ENCODE measurements at regions not wholly inside any gene's neighbourhood (a gene's known extent, or its start where the extent isn't known, plus 50 kb on each side); places are given as distances from the start of the nearest gene placed in this dataset.
"Not testable (repeated sequence)": the region's sequence is repeated elsewhere in the genome, so short reads cannot be mapped to it uniquely, and the experiment has no call there.

DNA sequence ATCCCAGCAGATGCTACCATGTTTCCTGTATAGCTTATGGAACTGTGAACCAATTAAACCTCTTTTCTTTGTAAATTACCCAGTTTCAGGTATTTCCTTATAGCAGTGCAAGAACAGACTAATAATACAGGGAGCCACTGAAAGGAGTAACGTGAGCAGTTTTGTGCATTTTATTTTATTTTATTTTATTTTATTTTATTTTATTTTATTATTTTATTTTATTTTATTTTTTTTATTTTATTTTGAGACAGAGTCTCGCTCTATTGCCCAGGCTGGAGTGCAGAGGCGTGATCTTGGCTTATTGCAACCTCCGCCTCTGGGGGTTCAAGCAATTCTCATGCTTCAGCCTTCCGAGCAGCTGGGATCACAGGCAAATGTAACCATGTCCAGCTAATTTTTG is 55.9 kb upstream of the KCNK12 start:
- Histone ChIP-seq H3K27ac (ENCODE audit: low read depth, low read length) (no peak overlapping the region), H3K4me1 (ENCODE audit: insufficient read depth, low read length) (no peaks in the 10 kb centered on the region), H3K4me3 (ENCODE audit: low read length in 2 of 2) (no peak overlapping the region), H3K36me3 (ENCODE audit: insufficient read depth, low read length) (no peaks in the 10 kb centered on the region), H3K27me3 (ENCODE audit: insufficient read depth, low read length) (no peaks in the 10 kb centered on the region), H3K9me3 (ENCODE audit: control insufficient read depth in 1 of 2, low read length in 2 of 2) (no peaks in the 10 kb centered on the region)
- Mint-ChIP-seq H3K36me3 (no peaks in the 10 kb centered on the region), H3K27me3 (peaks cover 7 to 17% of the 10 kb centered on the region in 2 donors), H3K27ac (no peak overlapping the region), H3K4me3 (no peak overlapping the region), H3K9me3 (peaks cover 0 to 2% (median 0%) of the 10 kb centered on the region in 8 donors), H3K4me1 (no peaks in the 10 kb centered on the region)
- intact Hi-C loops (cut with micrococcal nuclease): no loop called here
- DNase-seq: no peak
- ChIA-PET CTCF (ENCODE audit: partially characterized antibody) (no interaction called here), POLR2A (ENCODE audit: partially characterized antibody) (no interaction called here)

DNA sequence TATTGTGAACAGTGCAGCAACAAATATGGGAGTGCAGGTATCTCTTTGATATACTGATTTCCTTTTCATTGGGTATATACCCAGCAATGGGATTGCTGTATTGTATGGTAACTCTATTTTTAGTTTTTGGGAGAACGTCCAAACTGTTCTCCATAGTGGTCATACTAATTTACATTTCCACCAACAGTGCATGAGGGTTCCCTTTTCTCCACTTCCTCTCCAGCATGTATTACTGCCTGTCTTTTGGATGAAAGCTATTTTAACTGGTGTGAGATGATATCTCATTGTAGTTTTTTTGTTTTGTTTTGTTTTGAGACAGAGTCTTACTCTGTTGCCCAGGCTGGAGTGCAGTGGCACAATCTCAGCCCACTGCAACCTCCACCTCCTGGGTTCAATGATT is 52.4 kb upstream of the KCNK12 start:
- H3K4me3 ChIP-seq (ENCODE audit: low read length in 2 of 2); H3K4me3 Mint-ChIP-seq; H3K27ac Mint-ChIP-seq; H3K9me3 ChIP-seq (ENCODE audit: control insufficient read depth in 1 of 2, low read length in 2 of 2); H3K4me1 ChIP-seq (ENCODE audit: insufficient read depth, low read length); POLR2A ChIA-PET (ENCODE audit: partially characterized antibody); H3K27ac ChIP-seq (ENCODE audit: low read depth, low read length); intact Hi-C loops (cut with micrococcal nuclease); CTCF ChIA-PET (ENCODE audit: partially characterized antibody); H3K27me3 ChIP-seq (ENCODE audit: insufficient read depth, low read length); H3K4me1 Mint-ChIP-seq; H3K36me3 Mint-ChIP-seq; H3K36me3 ChIP-seq (ENCODE audit: insufficient read depth, low read length); DNase-seq; H3K9me3 Mint-ChIP-seq: not testable (repeated sequence)
- H3K27me3 Mint-ChIP-seq: peaks cover 5 to 11% of the 10 kb centered on the region in 2 donors

DNA sequence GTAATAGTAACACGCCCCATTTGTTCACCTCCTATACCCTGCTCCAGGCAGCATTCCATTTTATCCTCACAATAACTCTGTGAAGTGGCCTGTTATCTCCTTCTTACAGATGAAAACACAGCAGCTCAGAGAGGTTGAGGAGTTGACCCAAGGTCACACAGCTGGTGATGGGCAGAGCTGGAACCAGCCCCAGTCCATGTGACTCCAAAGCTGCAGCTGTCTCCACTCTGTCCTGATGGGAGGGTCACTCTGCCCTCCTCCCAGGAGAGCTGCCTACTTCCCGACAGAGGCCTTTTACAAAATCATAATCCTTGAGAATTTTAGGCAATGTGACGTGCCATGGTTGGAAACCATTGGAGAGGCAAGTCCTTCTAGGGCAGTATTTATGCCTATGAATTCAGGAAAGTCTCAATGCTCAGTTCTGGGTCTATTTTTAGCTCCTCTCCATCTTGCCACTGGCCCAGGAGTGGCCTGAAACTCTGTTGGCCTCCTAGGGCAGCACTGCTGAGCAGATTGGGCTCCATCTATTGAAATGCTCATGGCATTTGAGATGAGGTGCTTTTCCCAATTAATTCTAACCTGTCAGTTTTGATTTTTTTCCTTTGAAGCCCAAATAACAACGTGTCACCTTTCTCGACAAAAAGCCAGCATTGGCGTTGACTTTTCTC is 50.1 kb upstream of the KCNK12 start:
- H3K27ac ChIP-seq (ENCODE audit: low read depth, low read length): no peak overlapping the region
- no peaks in the 10 kb centered on the region for H3K4me1 ChIP-seq (ENCODE audit: insufficient read depth, low read length)
- intact Hi-C loops (cut with micrococcal nuclease): no loop called here
- Mint-ChIP-seq H3K4me3 (no peak overlapping the region), H3K4me1 (no peaks in the 10 kb centered on the region), H3K27me3 (peaks cover 3 to 6% of the 10 kb centered on the region in 2 donors), H3K27ac (no peak overlapping the region), H3K36me3 (no peaks in the 10 kb centered on the region), H3K9me3 (peaks cover 0 to 2% (median 0%) of the 10 kb centered on the region in 8 donors)
- CTCF ChIA-PET (ENCODE audit: partially characterized antibody): no interaction called here
- H3K36me3 ChIP-seq (ENCODE audit: insufficient read depth, low read length): no peaks in the 10 kb centered on the region
- DNase-seq: no peak
- no peak overlapping the region for H3K4me3 ChIP-seq (ENCODE audit: low read length in 2 of 2)
- POLR2A ChIA-PET (ENCODE audit: partially characterized antibody): no interaction called here
- no peaks in the 10 kb centered on the region for H3K27me3 ChIP-seq (ENCODE audit: insufficient read depth, low read length)
- no peaks in the 10 kb centered on the region for H3K9me3 ChIP-seq (ENCODE audit: control insufficient read depth in 1 of 2, low read length in 2 of 2)
